Thyroid gland (tissue), 4 donors: ENCODE measurements at regions not wholly inside any gene's neighbourhood (a gene's known extent, or its start where the extent isn't known, plus 50 kb on each side); places are given as distances from the start of the nearest gene placed in this dataset.
"Not testable (repeated sequence)": the region's sequence is repeated elsewhere in the genome, so short reads cannot be mapped to it uniquely, and the experiment has no call there.

Source experiments
- POLR2A ChIP-seq, 2 donors: fragments of 450-650 bp; IDR thresholded peaks; one replicate each; pipeline ENCODE4 v1.6.1; 2017; ENCODE audit warnings: antibody characterized with exemption in 2 of 2, mild to moderate bottlenecking in 2 of 2, moderate library complexity in 1 of 2
- TF ChIP-seq, protein P1 (sequence below), 6 experiments: fragments of 200-600 bp in 3 of 6; fragments of 450-650 bp in 3 of 6; sonication (generic) in 3 of 6; IDR thresholded peaks; one replicate each; pipeline ENCODE4 v1.5.1; 2016 to 2019; ENCODE audit warnings: antibody characterized with exemption in 6 of 6, mild to moderate bottlenecking in 2 of 6, inconsistent platforms in 1 of 6, moderate library complexity in 1 of 6

- TF ChIP-seq, protein P1, sequence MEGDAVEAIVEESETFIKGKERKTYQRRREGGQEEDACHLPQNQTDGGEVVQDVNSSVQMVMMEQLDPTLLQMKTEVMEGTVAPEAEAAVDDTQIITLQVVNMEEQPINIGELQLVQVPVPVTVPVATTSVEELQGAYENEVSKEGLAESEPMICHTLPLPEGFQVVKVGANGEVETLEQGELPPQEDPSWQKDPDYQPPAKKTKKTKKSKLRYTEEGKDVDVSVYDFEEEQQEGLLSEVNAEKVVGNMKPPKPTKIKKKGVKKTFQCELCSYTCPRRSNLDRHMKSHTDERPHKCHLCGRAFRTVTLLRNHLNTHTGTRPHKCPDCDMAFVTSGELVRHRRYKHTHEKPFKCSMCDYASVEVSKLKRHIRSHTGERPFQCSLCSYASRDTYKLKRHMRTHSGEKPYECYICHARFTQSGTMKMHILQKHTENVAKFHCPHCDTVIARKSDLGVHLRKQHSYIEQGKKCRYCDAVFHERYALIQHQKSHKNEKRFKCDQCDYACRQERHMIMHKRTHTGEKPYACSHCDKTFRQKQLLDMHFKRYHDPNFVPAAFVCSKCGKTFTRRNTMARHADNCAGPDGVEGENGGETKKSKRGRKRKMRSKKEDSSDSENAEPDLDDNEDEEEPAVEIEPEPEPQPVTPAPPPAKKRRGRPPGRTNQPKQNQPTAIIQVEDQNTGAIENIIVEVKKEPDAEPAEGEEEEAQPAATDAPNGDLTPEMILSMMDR (IDR thresholded peaks at IDR 0.05), result not testable (repeated sequence)
- not testable (repeated sequence) for TF ChIP-seq POLR2A (IDR thresholded peaks at IDR 0.05)
Measured at GRCh38 chr20:47847220-47847619, 61.9 kb upstream of the SULF2 start.
